HCT116 (cell line): ENCODE measurements at regions not wholly inside any gene's neighbourhood (a gene's known extent, or its start where the extent isn't known, plus 50 kb on each side); places are given as distances from the start of the nearest gene placed in this dataset.

Experiments
- ATAC-seq: fragments of 200-7000 bp; cut with Tn5 transposase; 2 replicates; pipeline ENCODE4 v1.9.1; 2020; ENCODE audit warnings: mild to moderate bottlenecking, moderate library complexity
- BruUV-seq: library from RNA; stranded (reverse); fragments of 400-500 nt; replicated peaks from 2 replicates; lab custom pipeline; 2021; lab: Mats Ljungman, UMichigan
- CTCF ChIA-PET: fragments of 300-600 bp; sonication (Branson Sonifier 250); formaldehyde crosslinking; loops from one replicate; lab custom pipeline; 2021; ENCODE audit warnings: antibody characterized with exemption; lab: Charles Lee
- POLR2A ChIA-PET: fragments of 300-600, 350-600 bp; sonication (Branson Sonifier 250); formaldehyde crosslinking; loops from one replicate; lab custom pipeline; 2021; ENCODE audit warnings: antibody characterized with exemption; lab: Charles Lee
- RAD21 ChIA-PET, 2 experiments: fragments of 300-600 bp; sonication (Branson Sonifier 250); formaldehyde crosslinking; loops; one replicate each; lab custom pipeline; 2023; ENCODE audit warnings: low total read pairs in 2 of 2; ENCODE audit not compliant: uncharacterized antibody in 2 of 2, unreplicated experiment in 2 of 2, low non-redundant PET in 1 of 2; lab: Charles Lee
- DNase-seq: peaks from one replicate; pipeline ENCODE4 v3.0.0-alpha.2; 2010; ENCODE audit warnings: low read depth, low spot score
- H2AFZ ChIP-seq: fragments of 200-600 bp; shearing (Covaris generic), sonication (generic); 2 replicates; pipeline ENCODE4 v1.6.1; 2017; ENCODE audit warnings: low read depth, mixed run types, mixed read lengths, antibody characterized with exemption, low read length; ENCODE audit not compliant: poor library complexity, severe bottlenecking
- H3K27ac ChIP-seq: 2 replicates; pipeline ENCODE4 v1.5.1; 2012; ENCODE audit warnings: low read depth, low read length
- H3K27me3 ChIP-seq: fragments of 200-600 bp; sonication (generic); 2 replicates; pipeline ENCODE4 v1.6.1; 2016; ENCODE audit warnings: mixed run types, low read length, mixed read lengths; ENCODE audit not compliant: insufficient read depth
- H3K36me3 ChIP-seq, 2 experiments: fragments of 200-500 bp in 1 of 2; fragments of 200-600 bp in 1 of 2; sonication (Bioruptor generic) in 1 of 2; sonication (generic) in 1 of 2; 2 replicates each; pipeline versions ENCODE4 v1.5.1 to v1.6.1; 2014 to 2016; ENCODE audit warnings: low read length in 2 of 2, inconsistent platforms in 1 of 2, mixed read lengths in 1 of 2, mixed run types in 1 of 2; ENCODE audit not compliant: insufficient read depth in 2 of 2, control insufficient read depth in 1 of 2
- H3K4me1 ChIP-seq, 2 experiments: fragments of 200-600 bp in 1 of 2; sonication (generic) in 1 of 2; 2 replicates each; pipeline versions ENCODE4 v1.5.1 to v1.6.1; 2012 to 2017; ENCODE audit warnings: low read length in 2 of 2, inconsistent platforms in 1 of 2, mild to moderate bottlenecking in 1 of 2, mixed read lengths in 1 of 2, mixed run types in 1 of 2, moderate library complexity in 1 of 2; ENCODE audit not compliant: insufficient read depth in 2 of 2, control insufficient read depth in 1 of 2
- H3K4me2 ChIP-seq: fragments of 200-600 bp; sonication (generic); 2 replicates; pipeline ENCODE4 v1.6.1; 2017; ENCODE audit warnings: mixed run types, low read length, mixed read lengths
- H3K4me3 ChIP-seq, 2 experiments: fragments of 200-600 bp in 1 of 2; sonication (generic) in 1 of 2; replicated peaks in 1 of 2; 2 replicates each; pipeline ENCODE4 v1.5.1; 2011 to 2016; ENCODE audit warnings: low read length in 2 of 2, control low read depth in 1 of 2, low read depth in 1 of 2, mild to moderate bottlenecking in 1 of 2, mixed read lengths in 1 of 2, mixed run types in 1 of 2
- H3K79me2 ChIP-seq: fragments of 200-600 bp; sonication (generic); 2 replicates; pipeline ENCODE4 v1.6.1; 2017; ENCODE audit warnings: mild to moderate bottlenecking, mixed run types, low read length, moderate library complexity, mixed read lengths; ENCODE audit not compliant: insufficient read depth
- H3K9ac ChIP-seq: fragments of 200-600 bp; sonication (generic); 2 replicates; pipeline ENCODE4 v1.6.1; 2016; ENCODE audit warnings: low read length, mixed read lengths
- H3K9me2 ChIP-seq: fragments of 200-600 bp; sonication (generic), shearing (Covaris generic); 2 replicates; pipeline ENCODE4 v1.6.1; 2017; ENCODE audit warnings: mixed run types, mild to moderate bottlenecking, moderate library complexity; ENCODE audit not compliant: insufficient read depth
- H3K9me3 ChIP-seq, 2 experiments: fragments of 200-500 bp in 1 of 2; fragments of 200-600 bp in 1 of 2; sonication (Bioruptor generic) in 1 of 2; sonication (generic) in 1 of 2; 2 replicates each; pipeline ENCODE4 v1.6.1; 2014 to 2017; ENCODE audit warnings: low read length in 2 of 2, mixed read lengths in 2 of 2, inconsistent platforms in 1 of 2, low read depth in 1 of 2, mild to moderate bottlenecking in 1 of 2, mixed run types in 1 of 2, moderate library complexity in 1 of 2; ENCODE audit not compliant: control insufficient read depth in 1 of 2, insufficient read depth in 1 of 2
- H4K20me1 ChIP-seq: fragments of 200-600 bp; sonication (generic), shearing (Covaris generic); 2 replicates; pipeline ENCODE4 v1.6.1; 2017; ENCODE audit warnings: mixed run types, mild to moderate bottlenecking, moderate library complexity; ENCODE audit not compliant: insufficient read depth
- CBX3 ChIP-seq: IDR thresholded peaks from 2 replicates; pipeline ENCODE4 v1.6.1; 2012; ENCODE audit warnings: low read depth
- CEBPB ChIP-seq: IDR thresholded peaks from 2 replicates; pipeline ENCODE4 v1.6.1; 2012; ENCODE audit warnings: low read depth
- EGR1 ChIP-seq: IDR thresholded peaks from 2 replicates; pipeline ENCODE4 v1.6.1; 2012; ENCODE audit warnings: low read depth
- EZH2 ChIP-seq: fragments of 200-600 bp; sonication (generic); IDR thresholded peaks from 2 replicates; pipeline ENCODE4 v1.6.1; 2017; ENCODE audit warnings: antibody characterized with exemption, mixed run types
- EZH2phosphoT487 ChIP-seq: fragments of 200-600 bp; IDR thresholded peaks from 2 replicates; pipeline ENCODE4 v1.6.1; 2018; ENCODE audit warnings: antibody characterized with exemption, borderline replicate concordance
- JUND ChIP-seq: IDR thresholded peaks from 2 replicates; pipeline ENCODE4 v1.6.1; 2012
- POLR2A ChIP-seq: IDR thresholded peaks from 2 replicates; pipeline ENCODE4 v1.7.0; 2011; ENCODE audit warnings: borderline replicate concordance; ENCODE audit not compliant: insufficient read depth, insufficient read length; ENCODE audit errors: extremely low read depth
- POLR2AphosphoS5 ChIP-seq: IDR thresholded peaks from 2 replicates; pipeline ENCODE4 v1.6.1; 2011; ENCODE audit warnings: mild to moderate bottlenecking, low read depth, low read length, moderate library complexity
- RAD21 ChIP-seq: IDR thresholded peaks from 2 replicates; pipeline ENCODE4 v1.6.1; 2012; ENCODE audit warnings: low read depth, mild to moderate bottlenecking
- SIN3A ChIP-seq: IDR thresholded peaks from 2 replicates; pipeline ENCODE4 v1.6.1; 2012; ENCODE audit warnings: low read depth
- SP1 ChIP-seq: IDR thresholded peaks from 2 replicates; pipeline ENCODE4 v1.6.1; 2012; ENCODE audit warnings: low read depth
- SRF ChIP-seq: IDR thresholded peaks from 2 replicates; pipeline ENCODE4 v1.6.1; 2012; ENCODE audit warnings: low read depth
- TCF7L2 ChIP-seq: IDR thresholded peaks from 2 replicates; pipeline ENCODE4 v1.7.0; 2011; ENCODE audit warnings: borderline replicate concordance, inconsistent platforms; ENCODE audit not compliant: insufficient read depth, insufficient read length; ENCODE audit errors: extremely low read depth
- YY1 ChIP-seq: IDR thresholded peaks from 2 replicates; pipeline ENCODE4 v1.6.1; 2011; ENCODE audit warnings: low read length, low read depth, moderate library complexity, mild to moderate bottlenecking; ENCODE audit not compliant: insufficient replicate concordance; ENCODE audit errors: extremely low read depth
- ZFX ChIP-seq: fragments of 450-650 bp; IDR thresholded peaks from 2 replicates; pipeline ENCODE4 v1.6.1; 2017
- intact Hi-C: fragments of 100-400 bp; cut with micrococcal nuclease; formaldehyde crosslinking; loops from 2 replicates; pipeline ENCODE4 v1.10.0; 2022
- TF ChIP-seq, protein P1 (sequence below): IDR thresholded peaks from 2 replicates; pipeline ENCODE4 v1.6.1; 2011; ENCODE audit warnings: mild to moderate bottlenecking, low read length, moderate library complexity; ENCODE audit not compliant: insufficient replicate concordance; ENCODE audit errors: extremely low read depth
- TF ChIP-seq, protein P2 (sequence below): IDR thresholded peaks from 2 replicates; pipeline ENCODE4 v1.6.1; 2012; ENCODE audit warnings: low read depth
- TF ChIP-seq, protein P3 (sequence below): IDR thresholded peaks from 2 replicates; pipeline ENCODE4 v1.6.1; 2012

DNA sequence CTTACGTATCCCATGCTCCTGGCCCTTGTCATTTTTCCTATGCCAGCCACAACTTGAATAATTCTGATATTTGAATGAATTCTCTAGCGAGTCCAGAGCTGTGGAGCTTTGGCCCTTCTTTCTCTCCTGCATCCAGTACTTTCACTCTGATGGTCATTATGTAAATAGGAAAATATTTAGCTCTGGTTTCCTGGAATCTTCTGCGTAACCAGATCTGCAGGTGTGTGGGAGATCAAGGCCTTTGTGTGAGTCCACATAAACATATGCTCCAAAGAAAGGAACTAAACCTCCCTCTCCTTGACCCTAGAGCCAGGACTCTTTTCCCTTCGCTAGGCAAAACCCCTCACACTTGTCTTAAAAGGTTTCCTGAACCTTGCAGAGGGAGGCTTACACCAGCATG is 132.5 kb upstream of the THBS1 start:
- Histone ChIP-seq H3K9ac (no peak overlapping the region), H3K27me3 (no peaks in the 10 kb centered on the region), H3K9me2 (no peaks in the 10 kb centered on the region), H3K4me3 (no peak overlapping the region), H2AFZ (no peak overlapping the region), H3K27ac (no peak overlapping the region), H3K4me1 (no peaks in the 10 kb centered on the region), H3K4me2 (no peak overlapping the region), H4K20me1 (no peaks in the 10 kb centered on the region), H3K79me2 (no peaks in the 10 kb centered on the region), H3K9me3 (no peaks in the 10 kb centered on the region), H3K36me3 (no peaks in the 10 kb centered on the region)
- DNase-seq = no peak
- TF ChIP-seq, protein P1, sequence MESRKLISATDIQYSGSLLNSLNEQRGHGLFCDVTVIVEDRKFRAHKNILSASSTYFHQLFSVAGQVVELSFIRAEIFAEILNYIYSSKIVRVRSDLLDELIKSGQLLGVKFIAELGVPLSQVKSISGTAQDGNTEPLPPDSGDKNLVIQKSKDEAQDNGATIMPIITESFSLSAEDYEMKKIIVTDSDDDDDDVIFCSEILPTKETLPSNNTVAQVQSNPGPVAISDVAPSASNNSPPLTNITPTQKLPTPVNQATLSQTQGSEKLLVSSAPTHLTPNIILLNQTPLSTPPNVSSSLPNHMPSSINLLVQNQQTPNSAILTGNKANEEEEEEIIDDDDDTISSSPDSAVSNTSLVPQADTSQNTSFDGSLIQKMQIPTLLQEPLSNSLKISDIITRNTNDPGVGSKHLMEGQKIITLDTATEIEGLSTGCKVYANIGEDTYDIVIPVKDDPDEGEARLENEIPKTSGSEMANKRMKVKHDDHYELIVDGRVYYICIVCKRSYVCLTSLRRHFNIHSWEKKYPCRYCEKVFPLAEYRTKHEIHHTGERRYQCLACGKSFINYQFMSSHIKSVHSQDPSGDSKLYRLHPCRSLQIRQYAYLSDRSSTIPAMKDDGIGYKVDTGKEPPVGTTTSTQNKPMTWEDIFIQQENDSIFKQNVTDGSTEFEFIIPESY = no peak
- TF ChIP-seq, protein P2, sequence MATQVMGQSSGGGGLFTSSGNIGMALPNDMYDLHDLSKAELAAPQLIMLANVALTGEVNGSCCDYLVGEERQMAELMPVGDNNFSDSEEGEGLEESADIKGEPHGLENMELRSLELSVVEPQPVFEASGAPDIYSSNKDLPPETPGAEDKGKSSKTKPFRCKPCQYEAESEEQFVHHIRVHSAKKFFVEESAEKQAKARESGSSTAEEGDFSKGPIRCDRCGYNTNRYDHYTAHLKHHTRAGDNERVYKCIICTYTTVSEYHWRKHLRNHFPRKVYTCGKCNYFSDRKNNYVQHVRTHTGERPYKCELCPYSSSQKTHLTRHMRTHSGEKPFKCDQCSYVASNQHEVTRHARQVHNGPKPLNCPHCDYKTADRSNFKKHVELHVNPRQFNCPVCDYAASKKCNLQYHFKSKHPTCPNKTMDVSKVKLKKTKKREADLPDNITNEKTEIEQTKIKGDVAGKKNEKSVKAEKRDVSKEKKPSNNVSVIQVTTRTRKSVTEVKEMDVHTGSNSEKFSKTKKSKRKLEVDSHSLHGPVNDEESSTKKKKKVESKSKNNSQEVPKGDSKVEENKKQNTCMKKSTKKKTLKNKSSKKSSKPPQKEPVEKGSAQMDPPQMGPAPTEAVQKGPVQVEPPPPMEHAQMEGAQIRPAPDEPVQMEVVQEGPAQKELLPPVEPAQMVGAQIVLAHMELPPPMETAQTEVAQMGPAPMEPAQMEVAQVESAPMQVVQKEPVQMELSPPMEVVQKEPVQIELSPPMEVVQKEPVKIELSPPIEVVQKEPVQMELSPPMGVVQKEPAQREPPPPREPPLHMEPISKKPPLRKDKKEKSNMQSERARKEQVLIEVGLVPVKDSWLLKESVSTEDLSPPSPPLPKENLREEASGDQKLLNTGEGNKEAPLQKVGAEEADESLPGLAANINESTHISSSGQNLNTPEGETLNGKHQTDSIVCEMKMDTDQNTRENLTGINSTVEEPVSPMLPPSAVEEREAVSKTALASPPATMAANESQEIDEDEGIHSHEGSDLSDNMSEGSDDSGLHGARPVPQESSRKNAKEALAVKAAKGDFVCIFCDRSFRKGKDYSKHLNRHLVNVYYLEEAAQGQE = no peak
- no peak for TF ChIP-seq CBX3
- no peak for TF ChIP-seq RAD21
- TF ChIP-seq ZFX = no peak
- no peak for TF ChIP-seq EZH2
- TF ChIP-seq SIN3A = no peak
- TF ChIP-seq SP1 = no peak
- TF ChIP-seq POLR2A = no peak
- no peak for TF ChIP-seq POLR2AphosphoS5
- TF ChIP-seq EZH2phosphoT487 = no peak
- no peak for TF ChIP-seq JUND
- TF ChIP-seq, protein P3, sequence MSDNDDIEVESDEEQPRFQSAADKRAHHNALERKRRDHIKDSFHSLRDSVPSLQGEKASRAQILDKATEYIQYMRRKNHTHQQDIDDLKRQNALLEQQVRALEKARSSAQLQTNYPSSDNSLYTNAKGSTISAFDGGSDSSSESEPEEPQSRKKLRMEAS = no peak
- TF ChIP-seq EGR1 = no peak
- no peak for TF ChIP-seq YY1
- no peak for TF ChIP-seq CEBPB
- TF ChIP-seq SRF = no peak
- no peak for TF ChIP-seq TCF7L2
- CTCF ChIA-PET = no interaction called here
- no TSS peak for BruUV-seq
- POLR2A ChIA-PET = no interaction called here
- intact Hi-C loops = no loop called here
- RAD21 ChIA-PET = no interaction called here
- no peak for ATAC-seq
